ENCODE measurements at regions not wholly inside any gene's neighbourhood (a gene's known extent, or its start where the extent isn't known, plus 50 kb on each side); places are given as distances from the start of the nearest gene placed in this dataset.
"Not testable (repeated sequence)": the region's sequence is repeated elsewhere in the genome, so short reads cannot be mapped to it uniquely, and the experiment has no call there.

- intact Hi-C loops (cut with DNase I), result not testable (repeated sequence)
These were observed 1305.3 kb downstream of the FOXD4L5 start for GRCh38 chr9:63979741-63980140.

More at GRCh38 chr9:63979741-63980140, 1305.3 kb downstream of the FOXD4L5 start:
- H3K4me3 ChIP-seq (ENCODE audit: low read length in 3 of 3); H3K9me3 ChIP-seq (ENCODE audit: control insufficient read depth in 2 of 3, insufficient read depth in 1 of 3, low read length in 3 of 3); H3K27ac ChIP-seq (ENCODE audit: low read depth in 2 of 2, low read length in 2 of 2); DNase-seq; FAIRE-seq; H3K9ac ChIP-seq (ENCODE audit: low read length in 3 of 3); H3K27me3 ChIP-seq (ENCODE audit: control insufficient read depth, insufficient read depth, low read length); H3K4me1 ChIP-seq (ENCODE audit: control insufficient read depth in 2 of 3, insufficient read depth in 2 of 3, low read depth in 1 of 3, low read length in 3 of 3); H3K36me3 ChIP-seq (ENCODE audit: control insufficient read depth in 2 of 3, insufficient read depth in 3 of 3, low read length in 3 of 3): not testable (repeated sequence)

Measured in kidney (tissue), 10 donors.